Lower leg skin (tissue), 4 donors: ENCODE measurements at regions not wholly inside any gene's neighbourhood (a gene's known extent, or its start where the extent isn't known, plus 50 kb on each side); places are given as distances from the start of the nearest gene placed in this dataset.

ENCODE experiments used
- DNase-seq, 2 donors: peaks; one replicate each; pipeline ENCODE4 v3.0.0-alpha.2; 2019; ENCODE audit warnings: low spot score in 2 of 2
- H3K4me3 ChIP-seq: fragments of 200-600 bp; sonication (generic); 2 replicates; pipeline ENCODE4 v1.5.1; 2017; ENCODE audit warnings: mild to moderate bottlenecking, low read depth; ENCODE audit not compliant: poor library complexity, severe bottlenecking
- POLR2A ChIP-seq, 2 donors: fragments of 450-650 bp; IDR thresholded peaks; one replicate each; pipeline ENCODE4 v1.6.1; 2016 to 2017; ENCODE audit warnings: antibody characterized with exemption in 2 of 2, mild to moderate bottlenecking in 1 of 2, moderate library complexity in 1 of 2
- WGBS, 2 donors: methylation state at CpG; one replicate each; pipeline ENCODE4 v1.1.5; 2018; 5-methylcytosine and 5-hydroxymethylcytosine counted together
- intact Hi-C: fragments of 100-400 bp; cut with DNase I; formaldehyde crosslinking; loops from one replicate; pipeline ENCODE4 v1.15.0; 2023; ENCODE audit warnings: low total_unique reads
- TF ChIP-seq, protein P1 (sequence below), 3 donors: fragments of 450-650 bp; IDR thresholded peaks; one replicate each; pipeline ENCODE4 v1.5.1; 2016; ENCODE audit warnings: antibody characterized with exemption in 3 of 3, mild to moderate bottlenecking in 3 of 3, moderate library complexity in 2 of 3

DNA sequence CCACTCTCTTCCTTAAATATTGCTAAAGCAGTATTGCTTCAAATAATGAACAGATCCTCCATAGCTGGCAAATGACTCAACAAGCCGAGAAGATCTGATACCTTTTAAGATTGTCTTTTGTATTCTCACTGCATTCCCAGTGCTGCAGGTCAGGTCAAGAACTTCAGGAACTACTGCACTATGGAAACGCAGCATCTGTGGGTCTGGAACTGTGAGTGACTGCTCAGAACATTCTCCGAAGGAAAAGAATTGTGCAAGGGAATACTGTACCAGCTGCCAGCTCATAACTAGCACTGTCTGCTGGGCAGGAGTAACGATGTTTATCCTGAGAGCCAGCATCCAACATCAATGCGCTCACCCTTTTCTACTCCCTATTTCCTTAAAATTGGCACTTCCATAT lies 348.0 kb upstream of the SOX5 start:
- TF ChIP-seq, protein P1, sequence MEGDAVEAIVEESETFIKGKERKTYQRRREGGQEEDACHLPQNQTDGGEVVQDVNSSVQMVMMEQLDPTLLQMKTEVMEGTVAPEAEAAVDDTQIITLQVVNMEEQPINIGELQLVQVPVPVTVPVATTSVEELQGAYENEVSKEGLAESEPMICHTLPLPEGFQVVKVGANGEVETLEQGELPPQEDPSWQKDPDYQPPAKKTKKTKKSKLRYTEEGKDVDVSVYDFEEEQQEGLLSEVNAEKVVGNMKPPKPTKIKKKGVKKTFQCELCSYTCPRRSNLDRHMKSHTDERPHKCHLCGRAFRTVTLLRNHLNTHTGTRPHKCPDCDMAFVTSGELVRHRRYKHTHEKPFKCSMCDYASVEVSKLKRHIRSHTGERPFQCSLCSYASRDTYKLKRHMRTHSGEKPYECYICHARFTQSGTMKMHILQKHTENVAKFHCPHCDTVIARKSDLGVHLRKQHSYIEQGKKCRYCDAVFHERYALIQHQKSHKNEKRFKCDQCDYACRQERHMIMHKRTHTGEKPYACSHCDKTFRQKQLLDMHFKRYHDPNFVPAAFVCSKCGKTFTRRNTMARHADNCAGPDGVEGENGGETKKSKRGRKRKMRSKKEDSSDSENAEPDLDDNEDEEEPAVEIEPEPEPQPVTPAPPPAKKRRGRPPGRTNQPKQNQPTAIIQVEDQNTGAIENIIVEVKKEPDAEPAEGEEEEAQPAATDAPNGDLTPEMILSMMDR (IDR thresholded peaks at IDR 0.05), result no peak
- TF ChIP-seq POLR2A (IDR thresholded peaks at IDR 0.05), result no peak
- WGBS, 2 donors, result 58 to 72% methylated on average over 5 of the region's 5 CpGs
- intact Hi-C loops, result loop anchor here (1.0 kb wide), 1 partner anchor 19 kb away; no protein-coding TSS in a partner anchor
- DNase-seq, result no peak
- no peak overlapping the region for H3K4me3 ChIP-seq

DNA sequence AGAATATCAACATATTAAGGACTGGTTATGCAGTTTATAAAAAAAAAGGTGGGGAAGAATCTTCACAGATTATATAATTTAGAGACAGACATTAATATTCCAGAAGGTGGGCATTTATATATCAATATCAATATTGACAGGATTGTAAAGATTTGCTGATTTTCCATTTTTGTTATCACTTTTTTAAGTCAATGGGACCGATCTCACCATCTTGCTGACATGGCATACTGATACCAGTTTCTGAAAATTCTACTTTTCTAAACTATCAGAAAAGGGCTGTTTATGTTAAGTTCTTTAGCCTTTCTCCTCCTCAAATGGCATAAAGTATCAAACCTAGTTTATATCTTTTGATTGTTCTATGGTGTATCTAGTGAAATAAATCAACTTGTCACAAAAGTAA lies 344.1 kb upstream of the SOX5 start:
- H3K4me3 ChIP-seq, result no peak overlapping the region
- TF ChIP-seq, protein P1 (IDR thresholded peaks at IDR 0.05), result no peak
- no peak for TF ChIP-seq POLR2A (IDR thresholded peaks at IDR 0.05)
- intact Hi-C loops, result no loop called here
- no peak for DNase-seq
- WGBS, 2 donors, result 91 to 98% methylated on average over 1 of the region's 1 CpG

DNA sequence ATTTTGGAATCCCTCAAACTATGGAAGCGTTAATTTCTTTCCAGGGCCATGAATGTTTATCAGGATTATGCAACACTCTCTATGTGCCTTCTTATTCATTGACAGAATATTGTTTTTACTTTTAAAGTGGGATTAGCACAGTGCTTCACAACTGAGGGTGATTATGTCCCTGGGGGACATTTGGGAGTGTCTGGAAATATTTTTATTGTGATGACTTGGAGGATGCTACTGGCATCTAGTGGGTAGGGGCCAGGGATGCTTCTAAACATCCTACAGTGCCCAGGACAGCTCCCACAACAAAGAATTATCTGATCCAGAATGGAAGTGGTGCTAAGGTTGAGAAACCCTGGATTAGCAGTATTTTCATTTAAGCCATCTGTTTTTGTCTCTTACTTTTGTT lies 338.5 kb upstream of the SOX5 start:
- no peak overlapping the region for H3K4me3 ChIP-seq
- no peak for DNase-seq
- intact Hi-C loops, result no loop called here
- TF ChIP-seq, protein P1 (IDR thresholded peaks at IDR 0.05), result no peak
- no peak for TF ChIP-seq POLR2A (IDR thresholded peaks at IDR 0.05)
- WGBS, 2 donors, result 86 to 91% methylated on average over 1 of the region's 1 CpG

DNA sequence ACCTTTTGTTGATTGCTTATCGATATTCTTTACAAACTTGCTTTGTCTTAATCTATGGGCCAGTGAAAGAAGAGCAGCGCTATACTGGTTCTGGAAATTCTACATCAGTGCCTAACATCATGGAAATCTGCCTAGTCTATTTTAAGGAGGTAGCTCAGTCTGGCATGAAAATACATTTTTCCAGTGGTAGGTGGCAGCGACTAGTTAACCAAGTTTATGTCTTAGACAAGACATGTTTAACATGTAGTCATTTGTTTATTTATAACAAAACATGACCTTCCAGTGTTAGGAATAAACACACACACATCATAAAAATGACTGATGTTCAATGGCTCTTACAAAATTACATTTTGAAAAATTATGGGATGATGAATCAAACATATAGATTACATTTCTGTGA lies 336.0 kb upstream of the SOX5 start:
- 60 to 61% methylated on average over 3 of the region's 3 CpGs for WGBS, 2 donors
- intact Hi-C loops, result no loop called here
- no peak overlapping the region for H3K4me3 ChIP-seq
- DNase-seq, result no peak
- TF ChIP-seq, protein P1 (IDR thresholded peaks at IDR 0.05), result no peak
- TF ChIP-seq POLR2A (IDR thresholded peaks at IDR 0.05), result no peak

DNA sequence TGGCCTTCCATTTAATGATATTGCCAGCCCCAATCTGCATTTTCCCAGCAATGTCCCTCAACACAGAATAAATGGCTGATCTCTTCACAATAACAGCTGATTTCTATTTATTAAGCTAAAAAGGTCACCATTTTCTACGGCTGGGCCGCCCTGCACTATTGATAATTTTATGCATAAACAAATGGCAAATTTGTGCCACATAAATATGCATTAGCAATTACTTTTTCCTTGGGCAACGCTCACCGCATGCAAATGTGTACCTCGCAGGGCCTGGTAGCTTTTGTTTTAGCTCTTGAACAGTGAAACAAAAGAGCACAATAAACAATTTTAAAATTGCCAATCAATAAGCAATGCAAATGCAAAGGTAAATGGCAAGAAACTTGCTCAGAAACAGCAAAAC lies 331.9 kb upstream of the SOX5 start:
- WGBS, 2 donors, result 88% methylated on average over 5 of the region's 5 CpGs
- DNase-seq, result no peak
- intact Hi-C loops, result no loop called here
- TF ChIP-seq, protein P1 (IDR thresholded peaks at IDR 0.05), result no peak
- TF ChIP-seq POLR2A (IDR thresholded peaks at IDR 0.05), result no peak
- H3K4me3 ChIP-seq, result no peak overlapping the region

DNA sequence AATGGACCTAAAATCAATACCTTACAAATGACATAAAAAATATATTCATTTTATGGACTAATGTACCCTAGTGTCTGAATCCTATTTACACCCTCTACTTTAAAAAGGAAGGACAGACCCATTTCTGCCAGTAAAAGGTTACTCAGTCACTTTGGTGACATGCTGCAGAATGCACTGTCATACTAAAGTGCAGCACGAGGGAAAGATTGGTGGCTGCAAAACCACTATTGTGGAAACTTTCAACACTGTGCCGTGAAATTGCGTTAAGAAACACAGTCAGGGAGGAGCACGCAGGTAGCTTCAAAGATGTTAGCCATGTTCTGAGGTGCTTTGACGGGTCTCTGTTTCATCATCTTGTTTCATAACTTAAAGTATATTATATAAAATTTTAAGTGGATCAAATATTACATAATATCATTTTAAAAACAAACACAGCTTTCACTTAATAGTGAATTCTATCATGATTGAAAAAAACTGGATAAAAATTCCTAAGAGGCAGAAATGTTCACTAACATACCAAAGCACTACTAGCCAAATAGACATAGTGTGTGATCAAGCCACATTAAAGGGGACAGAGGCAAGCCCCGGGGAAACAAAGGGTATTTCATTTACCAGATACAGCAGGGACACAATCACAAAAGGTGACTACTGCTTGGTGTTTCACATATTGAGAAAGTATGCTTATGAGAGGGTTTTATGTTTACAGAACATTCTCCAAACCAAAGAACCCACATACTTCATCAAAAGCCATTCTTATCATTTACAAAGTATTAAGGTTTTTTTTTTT lies 330.8 kb upstream of the SOX5 start:
- TF ChIP-seq POLR2A (IDR thresholded peaks at IDR 0.05), result no peak
- TF ChIP-seq, protein P1 (IDR thresholded peaks at IDR 0.05), result no peak
- WGBS, 2 donors, result 45 to 60% methylated on average over 6 of the region's 6 CpGs
- intact Hi-C loops, result no loop called here

More for the DNA sequence above, 330.8 kb upstream of the SOX5 start:
- no peak overlapping the region for H3K4me3 ChIP-seq
- DNase-seq, result no peak
